CD4-positive, CD25-positive, alpha-beta regulatory T cell (primary cell): ENCODE measurements at regions not wholly inside any gene's neighbourhood (a gene's known extent, or its start where the extent isn't known, plus 50 kb on each side); places are given as distances from the start of the nearest gene placed in this dataset.
"Not testable (repeated sequence)": the region's sequence is repeated elsewhere in the genome, so short reads cannot be mapped to it uniquely, and the experiment has no call there.

Source experiments
- ATAC-seq, 2 donors: fragments of 150-1000 bp; cut with Tn5 transposase; one replicate each; pipeline ENCODE4 v1.10.0; 2021; ENCODE audit warnings: low read depth in 2 of 2, moderate number of reproducible peaks in 2 of 2, moderate library complexity in 1 of 2
- DNase-seq, 3 donors: peaks; one replicate each; pipeline versions ENCODE4 v3.0.0 to v3.0.0-alpha.2; 2012 to 2022; ENCODE audit warnings: mixed read lengths in 1 of 3
- H3K27ac ChIP-seq: one replicate; pipeline ENCODE4 v1.7.0; 2013; ENCODE audit warnings: mild to moderate bottlenecking, low read length; ENCODE audit not compliant: insufficient read depth, poor library complexity, severe bottlenecking
- H3K27me3 ChIP-seq: one replicate; pipeline ENCODE4 v1.7.0; 2013; ENCODE audit warnings: low read length; ENCODE audit not compliant: control insufficient read depth, insufficient read depth
- H3K36me3 ChIP-seq: one replicate; pipeline ENCODE4 v1.7.0; 2013; ENCODE audit warnings: mild to moderate bottlenecking, low read length, moderate library complexity; ENCODE audit not compliant: control insufficient read depth, insufficient read depth
- H3K4me1 ChIP-seq: 2 replicates; pipeline ENCODE4 v1.7.0; 2013; ENCODE audit warnings: mild to moderate bottlenecking, low read length; ENCODE audit not compliant: insufficient read depth, control insufficient read depth, poor library complexity, severe bottlenecking
- H3K4me3 ChIP-seq: one replicate; pipeline ENCODE4 v1.7.0; 2013; ENCODE audit warnings: low read depth, mild to moderate bottlenecking, low read length, moderate library complexity
- H3K9me3 ChIP-seq, 2 experiments: 1 replicate in 1 of 2; 2 replicates in 1 of 2; pipeline ENCODE4 v1.7.0; 2013; ENCODE audit warnings: low read length in 2 of 2, mild to moderate bottlenecking in 1 of 2, moderate library complexity in 1 of 2; ENCODE audit not compliant: control insufficient read depth in 2 of 2
- H3K27ac Mint-ChIP-seq, 3 donors: one replicate each; pipeline ENCODE4 v1.8.0; 2020 to 2022; ENCODE audit warnings: mild to moderate bottlenecking in 3 of 3, mixed read lengths in 3 of 3, moderate library complexity in 2 of 3
- H3K27me3 Mint-ChIP-seq: one replicate; pipeline ENCODE4 v1.8.0; 2022; ENCODE audit warnings: mild to moderate bottlenecking, mixed read lengths
- H3K36me3 Mint-ChIP-seq: one replicate; pipeline ENCODE4 v1.8.0; 2020; ENCODE audit warnings: mixed read lengths
- H3K4me1 Mint-ChIP-seq, 4 donors: one replicate each; pipeline ENCODE4 v1.8.0; 2020 to 2022; ENCODE audit warnings: mixed read lengths in 4 of 4, mild to moderate bottlenecking in 1 of 4
- H3K4me3 Mint-ChIP-seq, 4 donors: one replicate each; pipeline ENCODE4 v1.8.0; 2020 to 2022; ENCODE audit warnings: mild to moderate bottlenecking in 4 of 4, mixed read lengths in 4 of 4, moderate library complexity in 3 of 4
- H3K9me3 Mint-ChIP-seq, 7 donors: one replicate each; pipeline ENCODE4 v1.8.0; 2020 to 2022; ENCODE audit warnings: mixed read lengths in 7 of 7, mild to moderate bottlenecking in 3 of 7, moderate library complexity in 2 of 7

GRCh38 chr3:96449803-96450202, 364.6 kb upstream of the EPHA6 start:
- H3K36me3 Mint-ChIP-seq = no peaks in the 10 kb centered on the region
- H3K27ac ChIP-seq = no peak overlapping the region
- H3K4me1 Mint-ChIP-seq = no peaks in the 10 kb centered on the region
- H3K36me3 ChIP-seq = no peaks in the 10 kb centered on the region
- peaks cover 0 to 16% (median 6%) of the 10 kb centered on the region in 7 donors for H3K9me3 Mint-ChIP-seq
- H3K27ac Mint-ChIP-seq = no peak overlapping the region
- no peak overlapping the region for H3K4me3 Mint-ChIP-seq
- no peaks in the 10 kb centered on the region for H3K27me3 ChIP-seq
- no peak overlapping the region for H3K4me3 ChIP-seq
- DNase-seq (no peak), ATAC-seq (no peak)
- H3K9me3 ChIP-seq = no peaks in the 10 kb centered on the region
- no peaks in the 10 kb centered on the region for H3K27me3 Mint-ChIP-seq
- no peaks in the 10 kb centered on the region for H3K4me1 ChIP-seq

- H3K27me3 ChIP-seq = no peaks in the 10 kb centered on the region
- H3K27ac ChIP-seq = no peak overlapping the region
- Mint-ChIP-seq H3K4me1 (no peaks in the 10 kb centered on the region), H3K36me3 (no peaks in the 10 kb centered on the region), H3K27me3 (no peaks in the 10 kb centered on the region), H3K9me3 (peaks cover 0 to 20% (median 7%) of the 10 kb centered on the region in 7 donors), H3K27ac (no peak overlapping the region), H3K4me3 (no peak overlapping the region)
- no peaks in the 10 kb centered on the region for H3K36me3 ChIP-seq
- DNase-seq (no peak), ATAC-seq (no peak)
- no peak overlapping the region for H3K4me3 ChIP-seq
- no peaks in the 10 kb centered on the region for H3K4me1 ChIP-seq
- H3K9me3 ChIP-seq = no peaks in the 10 kb centered on the region
These were observed 363.7 kb upstream of the EPHA6 start for GRCh38 chr3:96450699-96451098.

GRCh38 chr3:96465521-96465920, 348.9 kb upstream of the EPHA6 start:
- no peaks in the 10 kb centered on the region for H3K27me3 ChIP-seq
- no peaks in the 10 kb centered on the region for H3K27me3 Mint-ChIP-seq
- H3K4me3 ChIP-seq = no peak overlapping the region
- no peak overlapping the region for H3K4me3 Mint-ChIP-seq
- no peak for ATAC-seq
- no peak for DNase-seq
- H3K4me1 Mint-ChIP-seq = no peaks in the 10 kb centered on the region
- no peak overlapping the region for H3K27ac ChIP-seq
- peaks cover 0 to 15% (median 2%) of the 10 kb centered on the region in 7 donors for H3K9me3 Mint-ChIP-seq
- peaks cover 0 to 2% of the 10 kb centered on the region in 2 experiments for H3K9me3 ChIP-seq
- H3K4me1 ChIP-seq = no peaks in the 10 kb centered on the region
- no peak overlapping the region for H3K27ac Mint-ChIP-seq
- no peaks in the 10 kb centered on the region for H3K36me3 ChIP-seq
- H3K36me3 Mint-ChIP-seq = no peaks in the 10 kb centered on the region

- H3K36me3 Mint-ChIP-seq = no peaks in the 10 kb centered on the region
- H3K4me1 Mint-ChIP-seq = no peaks in the 10 kb centered on the region
- no peak for ATAC-seq
- no peaks in the 10 kb centered on the region for H3K27me3 ChIP-seq
- H3K27ac Mint-ChIP-seq = no peak overlapping the region
- no peak for DNase-seq
- H3K4me3 Mint-ChIP-seq = no peak overlapping the region
- H3K27me3 Mint-ChIP-seq = no peaks in the 10 kb centered on the region
- H3K4me3 ChIP-seq = no peak overlapping the region
- H3K9me3 ChIP-seq = peaks cover 0 to 2% of the 10 kb centered on the region in 2 experiments
- H3K36me3 ChIP-seq = no peaks in the 10 kb centered on the region
- no peaks in the 10 kb centered on the region for H3K4me1 ChIP-seq
- H3K9me3 Mint-ChIP-seq = peaks cover 0 to 19% (median 2%) of the 10 kb centered on the region in 7 donors
- H3K27ac ChIP-seq = no peak overlapping the region
These were observed 348.0 kb upstream of the EPHA6 start for GRCh38 chr3:96466441-96466840.

GRCh38 chr3:96467639-96468038, 346.8 kb upstream of the EPHA6 start:
- Mint-ChIP-seq H3K4me1 (no peaks in the 10 kb centered on the region), H3K4me3 (no peak overlapping the region), H3K27me3 (no peaks in the 10 kb centered on the region), H3K36me3 (no peaks in the 10 kb centered on the region), H3K9me3 (peaks cover 0 to 19% (median 2%) of the 10 kb centered on the region in 7 donors), H3K27ac (no peak overlapping the region)
- no peak for DNase-seq
- ATAC-seq = no peak
- Histone ChIP-seq H3K36me3 (no peaks in the 10 kb centered on the region), H3K4me1 (no peaks in the 10 kb centered on the region), H3K27me3 (no peaks in the 10 kb centered on the region), H3K4me3 (no peak overlapping the region), H3K27ac (no peak overlapping the region), H3K9me3 (peaks cover 0 to 2% of the 10 kb centered on the region in 2 experiments)

- H3K9me3 ChIP-seq = no peaks in the 10 kb centered on the region
- Mint-ChIP-seq H3K27ac (no peak overlapping the region), H3K27me3 (no peaks in the 10 kb centered on the region), H3K4me3 (no peak overlapping the region), H3K4me1 (no peaks in the 10 kb centered on the region), H3K9me3 (peaks cover 0 to 8% (median 3%) of the 10 kb centered on the region in 7 donors), H3K36me3 (no peaks in the 10 kb centered on the region)
- no peaks in the 10 kb centered on the region for H3K36me3 ChIP-seq
- no peak overlapping the region for H3K27ac ChIP-seq
- DNase-seq (no peak), ATAC-seq (no peak)
- H3K4me1 ChIP-seq = no peaks in the 10 kb centered on the region
- H3K4me3 ChIP-seq = no peak overlapping the region
- no peaks in the 10 kb centered on the region for H3K27me3 ChIP-seq
These were observed 335.9 kb upstream of the EPHA6 start for GRCh38 chr3:96478496-96478895.

- no peak overlapping the region for H3K4me3 ChIP-seq
- H3K27ac ChIP-seq = no peak overlapping the region
- Mint-ChIP-seq H3K27me3 (no peaks in the 10 kb centered on the region), H3K9me3 (peaks cover 0 to 8% (median 3%) of the 10 kb centered on the region in 7 donors), H3K4me1 (no peaks in the 10 kb centered on the region), H3K4me3 (no peak overlapping the region), H3K36me3 (no peaks in the 10 kb centered on the region), H3K27ac (no peak overlapping the region)
- no peaks in the 10 kb centered on the region for H3K27me3 ChIP-seq
- no peaks in the 10 kb centered on the region for H3K4me1 ChIP-seq
- no peaks in the 10 kb centered on the region for H3K36me3 ChIP-seq
- DNase-seq (no peak), ATAC-seq (no peak)
- no peaks in the 10 kb centered on the region for H3K9me3 ChIP-seq
These were observed 333.5 kb upstream of the EPHA6 start for GRCh38 chr3:96480881-96481280.

GRCh38 chr3:96483191-96483590, 331.2 kb upstream of the EPHA6 start:
- not testable (repeated sequence) for H3K9me3 ChIP-seq, H3K4me3 ChIP-seq, ATAC-seq

More at GRCh38 chr3:96483191-96483590, 331.2 kb upstream of the EPHA6 start:
- not testable (repeated sequence) for H3K27me3 ChIP-seq, H3K36me3 Mint-ChIP-seq, H3K27me3 Mint-ChIP-seq, H3K4me3 Mint-ChIP-seq, H3K4me1 ChIP-seq, H3K27ac Mint-ChIP-seq, DNase-seq, H3K27ac ChIP-seq, H3K36me3 ChIP-seq, H3K9me3 Mint-ChIP-seq, H3K4me1 Mint-ChIP-seq
